Ishikawa (cell line): ENCODE measurements at regions not wholly inside any gene's neighbourhood (a gene's known extent, or its start where the extent isn't known, plus 50 kb on each side); places are given as distances from the start of the nearest gene placed in this dataset.

ENCODE experiments used
- CEBPB ChIP-seq: IDR thresholded peaks from 2 replicates; pipeline ENCODE4 v1.6.1; 2012
- CREB1 ChIP-seq: IDR thresholded peaks from 2 replicates; pipeline ENCODE4 v1.6.1; 2012; ENCODE audit warnings: low read depth
- EGR1 ChIP-seq: IDR thresholded peaks from 2 replicates; pipeline ENCODE4 v1.6.1; 2012
- EP300 ChIP-seq: IDR thresholded peaks from 2 replicates; pipeline ENCODE4 v1.6.1; 2012; ENCODE audit warnings: borderline replicate concordance
- FOXM1 ChIP-seq: IDR thresholded peaks from 2 replicates; pipeline ENCODE4 v1.6.1; 2012; ENCODE audit warnings: low read depth, borderline replicate concordance
- NFIC ChIP-seq: IDR thresholded peaks from 2 replicates; pipeline ENCODE4 v1.6.1; 2012
- RAD21 ChIP-seq: IDR thresholded peaks from 2 replicates; pipeline ENCODE4 v1.6.1; 2012; ENCODE audit warnings: low read depth
- TAF1 ChIP-seq: IDR thresholded peaks from 2 replicates; pipeline ENCODE4 v1.6.1; 2012; ENCODE audit warnings: low read depth, mild to moderate bottlenecking
- TCF12 ChIP-seq: IDR thresholded peaks from 2 replicates; pipeline ENCODE4 v1.6.1; 2012; ENCODE audit warnings: low read depth
- TEAD4 ChIP-seq: IDR thresholded peaks from 2 replicates; pipeline ENCODE4 v1.6.1; 2012
- YY1 ChIP-seq: IDR thresholded peaks from 2 replicates; pipeline ENCODE4 v1.6.1; 2012; ENCODE audit warnings: low read depth
- ZBTB7A ChIP-seq: IDR thresholded peaks from 2 replicates; pipeline ENCODE4 v1.6.1; 2012; ENCODE audit warnings: low read depth
- TF ChIP-seq, protein P1 (sequence below): IDR thresholded peaks from 2 replicates; pipeline ENCODE4 v1.6.1; 2012
- TF ChIP-seq, protein P2 (sequence below): IDR thresholded peaks from 2 replicates; pipeline ENCODE4 v1.6.1; 2012
- TF ChIP-seq, protein P3 (sequence below): IDR thresholded peaks from 2 replicates; pipeline ENCODE4 v1.6.1; 2012; ENCODE audit warnings: low read depth, mild to moderate bottlenecking

DNA sequence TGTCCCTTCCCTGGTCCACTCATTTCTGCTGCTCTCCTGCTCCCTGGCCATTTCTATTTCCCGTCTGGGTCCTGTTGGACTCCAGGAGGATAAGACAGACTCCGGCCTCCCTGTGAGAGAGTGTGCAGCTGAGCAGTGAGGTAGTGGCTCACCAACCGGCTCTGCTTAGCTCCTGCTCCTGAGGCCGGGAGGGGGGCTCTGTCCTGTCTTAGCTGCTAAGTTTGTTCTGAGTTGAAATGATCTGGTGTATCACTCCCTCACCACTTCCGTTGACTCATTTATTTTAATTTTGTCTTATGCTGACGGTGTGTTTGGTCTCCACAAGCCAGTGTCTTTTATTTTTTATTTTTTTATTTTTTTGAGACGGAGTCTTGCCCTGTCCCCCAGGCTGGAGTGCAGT, 148.5 kb upstream of the PDE10A start:
- TF ChIP-seq EP300: no peak

DNA sequence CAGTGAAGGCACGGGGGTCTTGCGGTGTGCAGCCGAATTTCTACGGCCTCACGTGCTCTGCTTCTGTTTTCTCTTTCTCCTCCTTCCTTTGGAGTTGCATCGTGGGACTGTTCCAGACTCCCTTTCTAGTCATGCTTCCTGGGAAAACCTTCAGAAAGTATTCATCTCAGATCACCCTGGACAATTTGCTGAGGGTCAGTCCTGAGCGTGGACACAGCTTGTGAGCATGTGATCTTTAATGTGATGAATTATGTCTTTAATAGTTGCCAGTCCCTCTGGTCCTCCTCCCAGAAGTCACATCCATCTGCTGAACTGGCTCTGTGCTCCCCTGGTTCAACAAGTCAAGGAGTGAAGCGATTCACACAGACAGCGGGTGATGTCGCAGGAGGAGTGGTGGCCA, 145.0 kb upstream of the PDE10A start:
- TF ChIP-seq, protein P1, sequence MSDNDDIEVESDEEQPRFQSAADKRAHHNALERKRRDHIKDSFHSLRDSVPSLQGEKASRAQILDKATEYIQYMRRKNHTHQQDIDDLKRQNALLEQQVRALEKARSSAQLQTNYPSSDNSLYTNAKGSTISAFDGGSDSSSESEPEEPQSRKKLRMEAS: no peak
- no peak for TF ChIP-seq CREB1
- no peak for TF ChIP-seq FOXM1
- TF ChIP-seq TAF1: no peak
- TF ChIP-seq ZBTB7A: no peak

DNA sequence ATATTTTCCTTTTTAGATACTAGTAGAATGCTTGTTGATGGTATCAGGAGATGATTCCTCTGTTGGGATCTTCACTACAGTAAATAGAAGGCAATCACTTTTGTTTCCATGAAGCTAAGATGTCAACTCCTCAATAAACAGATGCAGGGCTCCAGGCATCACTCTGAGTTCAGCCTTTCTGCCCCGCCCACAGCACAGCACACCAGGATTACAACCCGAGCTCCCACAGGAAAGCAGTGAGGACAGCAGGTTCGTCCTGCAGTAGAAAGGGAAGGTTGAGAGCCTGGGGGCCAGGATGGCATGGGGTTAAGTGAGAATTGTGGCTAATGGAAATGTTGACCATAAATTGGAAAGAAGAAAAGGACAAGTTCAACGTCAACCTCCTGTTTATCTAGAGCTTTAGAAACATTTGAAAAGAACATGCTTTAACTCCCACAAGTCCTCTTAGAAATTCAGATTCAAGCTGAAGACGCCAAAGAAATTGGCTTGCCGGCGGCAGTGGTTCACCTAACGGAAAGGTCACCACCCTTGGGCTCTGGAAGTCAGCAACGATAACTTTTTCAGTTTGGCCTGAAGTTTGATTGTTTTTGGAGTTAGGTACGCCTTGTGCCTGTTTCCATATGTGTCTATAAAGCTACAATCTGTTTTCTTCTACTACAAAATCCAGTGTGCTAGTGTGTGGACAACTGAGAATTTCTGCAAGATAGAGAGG, 144.4 kb upstream of the PDE10A start:
- TF ChIP-seq NFIC (no peak), ZBTB7A (no peak), EP300 (no peak)

DNA sequence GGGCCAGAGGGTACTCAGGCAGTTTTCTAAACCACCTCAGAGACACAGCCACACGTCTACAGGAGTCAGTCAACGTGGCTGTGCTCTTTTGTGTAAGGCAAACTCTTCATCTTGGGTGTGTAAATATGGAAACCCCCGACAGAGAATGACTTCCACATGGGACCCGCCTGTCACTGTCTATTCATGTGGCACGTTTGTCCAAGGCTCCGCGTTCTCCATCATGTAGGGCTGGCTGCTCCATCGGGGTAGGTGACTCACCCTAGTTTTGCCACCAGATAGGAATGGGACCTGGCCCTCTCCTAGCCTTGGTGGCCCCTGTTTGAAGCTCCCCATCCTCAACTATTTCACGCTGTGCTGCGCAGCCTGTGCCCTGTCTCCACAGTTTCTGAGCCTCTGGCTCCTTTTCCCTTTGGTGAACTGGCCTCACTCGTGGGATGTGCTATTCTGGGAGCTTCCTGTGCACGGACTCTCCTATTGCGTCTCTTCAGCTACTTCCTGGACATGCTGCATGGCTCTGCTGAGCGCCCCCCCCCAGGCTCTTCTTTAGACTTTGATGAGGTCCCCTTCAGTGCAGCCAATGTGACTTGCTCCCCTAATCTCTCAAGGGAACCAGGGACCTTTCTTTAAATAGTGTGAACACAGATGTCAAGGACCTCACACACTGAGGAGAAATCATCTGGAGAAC, 143.2 kb upstream of the PDE10A start:
- TF ChIP-seq, protein P2, sequence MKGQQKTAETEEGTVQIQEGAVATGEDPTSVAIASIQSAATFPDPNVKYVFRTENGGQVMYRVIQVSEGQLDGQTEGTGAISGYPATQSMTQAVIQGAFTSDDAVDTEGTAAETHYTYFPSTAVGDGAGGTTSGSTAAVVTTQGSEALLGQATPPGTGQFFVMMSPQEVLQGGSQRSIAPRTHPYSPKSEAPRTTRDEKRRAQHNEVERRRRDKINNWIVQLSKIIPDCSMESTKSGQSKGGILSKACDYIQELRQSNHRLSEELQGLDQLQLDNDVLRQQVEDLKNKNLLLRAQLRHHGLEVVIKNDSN: no peak
- TF ChIP-seq YY1 (no peak), CREB1 (no peak), EP300 (no peak), TCF12 (no peak), FOXM1 (no peak), TEAD4 (no peak), ZBTB7A (no peak), CEBPB (no peak), EGR1 (no peak), NFIC (no peak), RAD21 (no peak), TAF1 (no peak)
- TF ChIP-seq, protein P3, sequence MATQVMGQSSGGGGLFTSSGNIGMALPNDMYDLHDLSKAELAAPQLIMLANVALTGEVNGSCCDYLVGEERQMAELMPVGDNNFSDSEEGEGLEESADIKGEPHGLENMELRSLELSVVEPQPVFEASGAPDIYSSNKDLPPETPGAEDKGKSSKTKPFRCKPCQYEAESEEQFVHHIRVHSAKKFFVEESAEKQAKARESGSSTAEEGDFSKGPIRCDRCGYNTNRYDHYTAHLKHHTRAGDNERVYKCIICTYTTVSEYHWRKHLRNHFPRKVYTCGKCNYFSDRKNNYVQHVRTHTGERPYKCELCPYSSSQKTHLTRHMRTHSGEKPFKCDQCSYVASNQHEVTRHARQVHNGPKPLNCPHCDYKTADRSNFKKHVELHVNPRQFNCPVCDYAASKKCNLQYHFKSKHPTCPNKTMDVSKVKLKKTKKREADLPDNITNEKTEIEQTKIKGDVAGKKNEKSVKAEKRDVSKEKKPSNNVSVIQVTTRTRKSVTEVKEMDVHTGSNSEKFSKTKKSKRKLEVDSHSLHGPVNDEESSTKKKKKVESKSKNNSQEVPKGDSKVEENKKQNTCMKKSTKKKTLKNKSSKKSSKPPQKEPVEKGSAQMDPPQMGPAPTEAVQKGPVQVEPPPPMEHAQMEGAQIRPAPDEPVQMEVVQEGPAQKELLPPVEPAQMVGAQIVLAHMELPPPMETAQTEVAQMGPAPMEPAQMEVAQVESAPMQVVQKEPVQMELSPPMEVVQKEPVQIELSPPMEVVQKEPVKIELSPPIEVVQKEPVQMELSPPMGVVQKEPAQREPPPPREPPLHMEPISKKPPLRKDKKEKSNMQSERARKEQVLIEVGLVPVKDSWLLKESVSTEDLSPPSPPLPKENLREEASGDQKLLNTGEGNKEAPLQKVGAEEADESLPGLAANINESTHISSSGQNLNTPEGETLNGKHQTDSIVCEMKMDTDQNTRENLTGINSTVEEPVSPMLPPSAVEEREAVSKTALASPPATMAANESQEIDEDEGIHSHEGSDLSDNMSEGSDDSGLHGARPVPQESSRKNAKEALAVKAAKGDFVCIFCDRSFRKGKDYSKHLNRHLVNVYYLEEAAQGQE: no peak
- TF ChIP-seq, protein P1: no peak

DNA sequence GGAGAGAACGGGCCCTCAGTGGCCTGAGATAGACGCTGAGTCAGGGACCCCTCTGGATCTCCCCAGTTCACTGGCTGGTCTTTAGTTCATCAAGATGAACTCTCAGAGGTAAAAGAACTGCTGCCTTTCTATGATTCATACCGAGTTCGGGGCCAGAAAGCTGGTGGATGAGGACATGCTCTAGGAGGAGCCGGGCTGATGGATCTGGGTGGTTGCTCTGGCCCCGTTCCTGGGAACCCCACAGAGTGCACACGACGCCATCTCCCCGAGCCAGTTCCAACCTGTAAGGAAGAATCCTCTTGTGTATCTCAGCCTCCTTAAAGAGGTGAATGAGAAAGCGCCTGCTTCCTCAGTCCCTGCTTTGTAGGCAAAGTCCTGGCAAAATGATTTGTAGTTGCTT, 142.6 kb upstream of the PDE10A start:
- TF ChIP-seq FOXM1 (no peak), NFIC (no peak), TCF12 (no peak), YY1 (no peak), TEAD4 (no peak), CREB1 (no peak), CEBPB (no peak), TAF1 (no peak), RAD21 (no peak), ZBTB7A (no peak), EGR1 (no peak), EP300 (no peak)
- TF ChIP-seq, protein P3: no peak
- TF ChIP-seq, protein P1: no peak
- TF ChIP-seq, protein P2: no peak

DNA sequence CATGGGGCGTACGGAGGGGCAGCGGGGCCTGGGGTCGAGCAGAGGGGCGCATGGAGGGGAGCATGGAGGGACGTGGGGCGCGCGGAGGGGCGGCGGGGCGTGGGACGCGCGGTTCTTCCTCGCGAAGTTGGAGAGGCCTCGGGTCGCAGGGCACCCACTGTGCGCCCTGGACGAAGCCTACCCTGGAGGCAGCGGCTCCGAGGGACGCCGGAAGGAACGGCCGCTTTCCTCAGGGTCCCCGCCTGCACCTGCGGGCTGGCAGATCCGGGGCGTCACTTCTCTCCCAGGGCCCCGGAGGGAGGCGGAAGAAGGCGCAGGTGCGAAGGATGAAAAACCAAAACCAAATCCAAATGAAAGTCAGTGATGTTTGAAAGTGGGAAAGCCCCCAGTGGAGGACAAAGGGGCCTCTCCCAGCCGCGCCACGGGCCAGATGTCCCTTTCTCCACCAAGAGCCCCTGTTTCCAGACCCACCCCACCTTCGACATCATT, 142.1 kb upstream of the PDE10A start:
- TF ChIP-seq ZBTB7A (no peak), FOXM1 (no peak), CEBPB (no peak), TEAD4 (no peak), EP300 (no peak), TCF12 (no peak), YY1 (no peak), RAD21 (no peak), NFIC (no peak), EGR1 (no peak)
- TF ChIP-seq, protein P2: no peak
